Peyer's patch (tissue), 4 donors: ENCODE measurements at regions not wholly inside any gene's neighbourhood (a gene's known extent, or its start where the extent isn't known, plus 50 kb on each side); places are given as distances from the start of the nearest gene placed in this dataset.
"Not testable (repeated sequence)": the region's sequence is repeated elsewhere in the genome, so short reads cannot be mapped to it uniquely, and the experiment has no call there.

Source experiments
- DNase-seq, 3 donors: peaks; one replicate each; pipeline ENCODE4 v3.0.0-alpha.2; 2017 to 2019
- H3K27ac ChIP-seq, 4 donors: fragments of 200-600 bp; sonication (generic); one replicate each; pipeline ENCODE4 v1.5.1; 2016 to 2019
- H3K27me3 ChIP-seq, 2 donors: fragments of 200-600 bp; sonication (generic); one replicate each; pipeline ENCODE4 v1.5.1; 2019
- H3K36me3 ChIP-seq, 3 donors: fragments of 200-600 bp; sonication (generic); one replicate each; pipeline ENCODE4 v1.5.1; 2016 to 2019
- H3K4me1 ChIP-seq, 4 donors: fragments of 200-600 bp; sonication (generic); one replicate each; pipeline ENCODE4 v1.5.1; 2016 to 2019
- H3K4me3 ChIP-seq, 4 donors: fragments of 200-600 bp; sonication (generic); 1 replicate in 3 of 4; 2 replicates in 1 of 4; pipeline ENCODE4 v1.5.1; 2016 to 2019; ENCODE audit warnings: mild to moderate bottlenecking in 1 of 4
- H3K9me3 ChIP-seq, 4 donors: fragments of 200-600 bp; sonication (generic); one replicate each; pipeline ENCODE4 v1.5.1; 2016 to 2019; ENCODE audit warnings: mild to moderate bottlenecking in 1 of 4
- POLR2A ChIP-seq, 2 donors: fragments of 450-650 bp; IDR thresholded peaks; one replicate each; pipeline ENCODE4 v1.5.1; 2017; ENCODE audit warnings: antibody characterized with exemption in 2 of 2, mild to moderate bottlenecking in 2 of 2, moderate library complexity in 2 of 2
- TF ChIP-seq, protein P1 (sequence below), 6 experiments: fragments of 450-650 bp in 4 of 6; fragments of 200-600 bp in 2 of 6; sonication (generic) in 1 of 6; IDR thresholded peaks; one replicate each; pipeline ENCODE4 v1.5.1; 2017 to 2019; ENCODE audit warnings: antibody characterized with exemption in 6 of 6, mild to moderate bottlenecking in 3 of 6, moderate library complexity in 1 of 6

DNA sequence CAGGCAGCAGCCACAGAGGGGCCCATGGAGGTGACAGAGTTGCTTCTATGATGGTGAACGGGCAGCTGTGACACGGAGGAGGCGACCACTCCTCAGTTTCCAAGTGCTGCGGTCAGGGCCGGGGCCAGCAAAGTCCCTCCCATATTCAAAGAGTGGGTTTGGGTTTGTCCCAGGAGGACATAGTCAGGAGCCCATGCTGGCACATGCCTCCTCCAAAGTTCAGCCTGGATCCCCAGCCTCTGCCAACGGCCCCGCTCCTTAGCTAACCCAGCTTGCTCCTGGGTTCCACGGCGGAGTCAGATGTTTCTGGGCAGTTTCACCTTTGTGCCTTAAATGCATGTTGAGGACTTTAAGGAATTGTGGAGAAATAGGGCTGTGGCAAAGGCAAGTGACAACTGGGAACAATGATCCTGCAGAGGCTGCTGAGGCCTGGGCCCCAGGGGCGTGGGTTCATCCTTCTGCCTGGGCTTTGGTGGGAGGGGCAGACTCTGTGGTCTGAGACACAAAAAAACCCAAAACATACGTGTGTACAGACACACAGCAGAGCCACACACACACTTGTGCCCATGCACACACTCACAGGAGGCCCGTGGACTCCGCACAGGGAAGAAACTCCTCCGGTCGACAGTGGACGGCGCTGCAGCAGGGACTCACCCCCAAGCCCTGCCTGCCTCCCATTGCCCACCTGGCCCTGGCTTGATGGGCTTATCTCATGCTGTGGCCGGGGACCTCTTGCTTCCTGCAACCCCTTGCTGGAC lies 399.4 kb downstream of the TMEM121 start:
- peak in 2 of 3 donors; percentile 15 to 33 for DNase-seq
- Histone ChIP-seq H3K4me3 (no peak overlapping the region), H3K27me3 (no peaks in the 10 kb centered on the region), H3K36me3 (no peaks in the 10 kb centered on the region), H3K9me3 (no peaks in the 10 kb centered on the region), H3K27ac (no peak overlapping the region), H3K4me1 (no peaks in the 10 kb centered on the region)
- no peak for TF ChIP-seq POLR2A (IDR thresholded peaks at IDR 0.05)
- TF ChIP-seq, protein P1, sequence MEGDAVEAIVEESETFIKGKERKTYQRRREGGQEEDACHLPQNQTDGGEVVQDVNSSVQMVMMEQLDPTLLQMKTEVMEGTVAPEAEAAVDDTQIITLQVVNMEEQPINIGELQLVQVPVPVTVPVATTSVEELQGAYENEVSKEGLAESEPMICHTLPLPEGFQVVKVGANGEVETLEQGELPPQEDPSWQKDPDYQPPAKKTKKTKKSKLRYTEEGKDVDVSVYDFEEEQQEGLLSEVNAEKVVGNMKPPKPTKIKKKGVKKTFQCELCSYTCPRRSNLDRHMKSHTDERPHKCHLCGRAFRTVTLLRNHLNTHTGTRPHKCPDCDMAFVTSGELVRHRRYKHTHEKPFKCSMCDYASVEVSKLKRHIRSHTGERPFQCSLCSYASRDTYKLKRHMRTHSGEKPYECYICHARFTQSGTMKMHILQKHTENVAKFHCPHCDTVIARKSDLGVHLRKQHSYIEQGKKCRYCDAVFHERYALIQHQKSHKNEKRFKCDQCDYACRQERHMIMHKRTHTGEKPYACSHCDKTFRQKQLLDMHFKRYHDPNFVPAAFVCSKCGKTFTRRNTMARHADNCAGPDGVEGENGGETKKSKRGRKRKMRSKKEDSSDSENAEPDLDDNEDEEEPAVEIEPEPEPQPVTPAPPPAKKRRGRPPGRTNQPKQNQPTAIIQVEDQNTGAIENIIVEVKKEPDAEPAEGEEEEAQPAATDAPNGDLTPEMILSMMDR (IDR thresholded peaks at IDR 0.05), result no peak

DNA sequence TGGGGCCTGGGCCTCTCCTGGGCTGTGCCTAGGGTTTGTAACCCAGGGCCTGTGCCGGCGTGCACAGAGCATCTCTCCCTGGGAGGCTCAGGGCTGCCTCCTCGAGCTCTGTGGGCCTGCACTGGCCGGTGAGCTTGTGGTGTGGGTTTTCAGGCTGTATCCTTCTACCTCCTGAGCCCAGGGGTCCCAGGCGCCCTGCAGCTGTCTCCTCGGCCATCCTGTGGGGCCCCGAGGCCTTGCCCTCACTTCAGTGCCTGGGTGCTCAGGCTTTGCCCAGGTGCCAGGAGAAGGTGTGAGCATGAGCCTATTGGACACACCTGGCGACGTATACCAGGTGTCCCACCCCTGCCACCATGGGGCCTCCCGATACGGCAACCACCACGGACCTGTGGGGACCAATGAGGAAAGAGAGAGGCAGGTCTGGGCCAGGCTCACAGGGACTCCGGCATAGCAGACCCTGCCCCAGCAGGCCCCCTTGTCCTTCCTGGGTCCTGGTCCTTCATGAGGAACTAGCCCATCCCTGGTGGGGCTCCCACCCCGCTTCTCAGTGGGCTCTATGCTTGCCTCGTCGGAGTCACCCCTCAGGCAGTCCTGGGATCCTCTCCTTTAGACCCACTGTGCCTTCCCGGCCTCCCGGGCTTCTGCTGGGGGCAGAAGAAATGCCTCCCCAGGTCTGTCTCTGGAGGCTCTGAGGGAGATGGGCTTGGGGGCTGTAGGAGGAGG lies 400.2 kb downstream of the TMEM121 start:
- Histone ChIP-seq H3K36me3 (no peaks in the 10 kb centered on the region), H3K27ac (no peak overlapping the region), H3K27me3 (no peaks in the 10 kb centered on the region), H3K9me3 (no peaks in the 10 kb centered on the region), H3K4me1 (no peaks in the 10 kb centered on the region), H3K4me3 (no peak overlapping the region)
- TF ChIP-seq POLR2A (IDR thresholded peaks at IDR 0.05), result no peak
- TF ChIP-seq, protein P1 (IDR thresholded peaks at IDR 0.05), result no peak
- peak in 2 of 3 donors; percentile 16 to 43 for DNase-seq

DNA sequence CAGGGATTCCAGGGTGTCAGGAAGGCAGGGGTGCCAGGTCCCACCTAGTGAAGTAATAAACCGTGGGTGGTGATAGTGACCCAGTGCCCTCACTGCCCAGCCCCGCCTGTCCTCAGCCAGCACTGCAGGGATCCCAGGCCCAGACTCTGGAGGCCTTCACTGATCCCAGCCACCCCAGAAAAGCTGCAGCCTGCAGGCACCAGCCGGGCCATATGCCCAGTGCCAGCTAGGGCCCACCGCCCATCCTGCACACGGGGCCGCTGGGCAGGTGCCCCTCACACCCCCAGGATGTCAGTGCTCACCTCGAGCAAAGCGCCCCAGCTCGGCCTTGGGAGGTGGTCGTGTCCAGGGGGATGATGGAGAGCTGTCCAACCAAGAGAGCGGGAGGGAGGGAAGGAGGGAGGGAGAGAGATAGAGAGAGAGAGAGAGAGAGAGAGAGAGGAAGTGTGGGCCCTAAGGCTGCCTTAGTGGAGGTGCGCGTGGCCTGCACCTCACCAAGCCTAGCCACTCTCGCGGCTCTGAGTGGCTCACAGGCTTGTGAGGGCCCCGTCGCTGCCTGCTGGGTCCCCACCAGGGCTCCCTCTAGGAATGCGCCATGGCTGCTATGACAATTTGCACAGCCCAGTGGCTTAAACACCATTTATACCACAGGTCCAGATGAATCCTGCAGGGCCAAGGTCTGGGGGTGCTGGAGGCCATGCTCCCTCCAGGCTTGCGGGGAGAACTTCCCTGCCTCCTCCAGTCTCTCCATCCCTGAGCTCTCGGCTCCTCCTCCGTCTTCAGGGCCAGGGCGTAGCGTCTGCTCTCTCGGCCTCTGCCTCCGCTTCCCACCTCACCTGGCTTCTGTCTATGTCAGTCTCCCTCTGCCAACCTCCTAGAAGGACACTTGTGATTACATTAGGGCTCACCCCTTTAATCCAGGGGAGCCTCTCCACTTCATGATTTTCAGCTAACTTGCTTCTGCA lies 401.0 kb downstream of the TMEM121 start:
- no peak overlapping the region for H3K27ac ChIP-seq
- DNase-seq, result peak in 2 of 3 donors; percentile 34 to 36
- H3K36me3 ChIP-seq, result no peaks in the 10 kb centered on the region
- H3K27me3 ChIP-seq, result no peaks in the 10 kb centered on the region
- H3K4me1 ChIP-seq, result no peaks in the 10 kb centered on the region
- no peaks in the 10 kb centered on the region for H3K9me3 ChIP-seq
- no peak overlapping the region for H3K4me3 ChIP-seq
- no peak for TF ChIP-seq POLR2A (IDR thresholded peaks at IDR 0.05)
- TF ChIP-seq, protein P1 (IDR thresholded peaks at IDR 0.05), result no peak

DNA sequence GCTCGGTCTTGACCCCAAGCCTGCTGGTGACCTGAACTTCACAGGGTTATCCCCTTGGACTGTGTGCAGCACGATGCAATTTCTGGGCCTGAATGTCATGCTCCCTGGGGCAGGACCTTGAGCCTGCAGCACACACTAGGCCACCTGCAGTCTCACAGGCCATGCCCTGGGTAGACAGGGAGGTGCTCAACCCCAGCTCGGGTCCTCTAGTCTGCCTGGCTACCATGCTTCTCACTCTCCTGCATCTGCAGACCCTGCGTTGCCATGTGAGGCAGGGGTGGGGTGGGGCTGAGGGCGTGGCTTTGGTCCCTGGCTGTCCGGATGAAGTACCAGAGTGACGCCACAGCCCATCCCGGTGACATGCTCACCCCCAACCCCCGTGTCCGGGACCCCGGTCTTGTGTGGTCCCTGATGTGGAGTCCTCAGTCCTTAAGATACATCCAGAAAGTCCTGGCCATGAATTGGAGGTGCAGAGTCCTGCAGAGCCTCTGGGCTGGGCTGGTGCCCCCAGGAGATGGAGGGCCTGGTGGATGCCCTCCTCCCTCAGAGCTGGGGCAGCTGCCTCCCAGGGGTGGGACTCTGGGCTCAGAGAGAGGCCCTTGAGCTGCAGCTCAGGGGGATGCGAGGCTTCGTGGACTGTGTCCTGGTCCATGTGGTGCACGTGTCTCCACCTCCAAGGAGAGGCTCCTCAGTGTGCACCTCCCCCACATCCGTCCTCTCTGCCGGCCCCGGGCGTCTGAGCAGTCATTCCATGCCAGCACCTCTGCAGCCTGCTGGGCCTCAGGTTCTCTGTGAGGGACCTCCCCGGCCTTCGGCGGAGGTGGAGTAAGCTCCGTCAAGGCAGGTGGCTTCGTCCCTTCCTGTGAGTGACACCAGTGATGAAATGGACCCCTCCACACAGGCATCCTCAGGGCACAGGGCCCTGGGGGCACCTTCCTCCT lies 402.1 kb downstream of the TMEM121 start:
- peak; percentile 19 to 47 (median 40) for DNase-seq

DNA sequence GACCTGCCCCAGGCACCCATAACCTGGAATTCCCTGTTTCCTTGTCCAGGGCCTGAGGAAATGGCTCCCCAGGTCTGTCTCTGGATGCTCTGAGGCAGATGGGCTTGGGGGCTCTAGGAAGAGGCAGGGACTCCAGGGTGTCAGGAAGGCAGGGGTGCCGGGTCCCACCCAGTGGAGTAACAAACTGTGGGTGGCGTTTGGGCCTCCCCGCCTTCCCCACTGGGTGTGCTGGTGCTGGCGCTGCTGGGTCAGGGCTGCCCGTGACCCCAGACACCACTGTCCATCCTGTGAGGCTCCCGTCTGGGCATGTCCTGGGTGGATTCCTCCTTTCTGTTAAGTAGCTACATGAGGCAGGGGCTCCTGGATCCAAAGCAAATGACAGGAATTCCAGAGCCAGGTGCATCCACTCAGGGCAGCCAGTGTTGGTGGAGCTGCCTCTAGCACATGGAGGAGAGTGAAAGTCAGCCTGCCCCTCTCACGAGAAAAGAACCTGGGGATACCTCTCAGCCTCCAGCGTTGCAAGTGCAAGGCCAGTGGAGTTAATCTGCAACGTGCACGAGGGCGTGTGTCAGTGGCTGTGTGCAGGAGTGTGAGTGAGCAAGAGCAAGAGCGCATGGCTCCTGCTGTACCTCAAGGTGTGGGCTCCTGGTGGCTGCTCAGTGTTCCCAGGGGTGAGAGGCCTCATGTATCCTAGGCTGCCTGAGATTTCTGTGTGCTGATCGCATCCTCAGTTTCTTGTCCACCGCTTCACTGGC lies 403.1 kb downstream of the TMEM121 start:
- peak in 1 of 3 donors; percentile 41 for DNase-seq

More for the DNA sequence above, 402.1 kb downstream of the TMEM121 start:
- H3K27ac ChIP-seq, H3K27me3 ChIP-seq, H3K36me3 ChIP-seq, H3K4me1 ChIP-seq, H3K9me3 ChIP-seq, H3K4me3 ChIP-seq: not testable (repeated sequence)

More for the DNA sequence above, 403.1 kb downstream of the TMEM121 start:
- Histone ChIP-seq H3K27me3 (no peaks in the 10 kb centered on the region), H3K27ac (no peak overlapping the region), H3K4me3 (no peak overlapping the region), H3K4me1 (no peaks in the 10 kb centered on the region), H3K36me3 (no peaks in the 10 kb centered on the region), H3K9me3 (no peaks in the 10 kb centered on the region)
- TF ChIP-seq, protein P1 (IDR thresholded peaks at IDR 0.05), result no peak
- TF ChIP-seq POLR2A (IDR thresholded peaks at IDR 0.05), result no peak
